Endothelial cell (in vitro differentiated cells): ENCODE measurements at regions not wholly inside any gene's neighbourhood (a gene's known extent, or its start where the extent isn't known, plus 50 kb on each side); places are given as distances from the start of the nearest gene placed in this dataset.
"Not testable (repeated sequence)": the region's sequence is repeated elsewhere in the genome, so short reads cannot be mapped to it uniquely, and the experiment has no call there.

Experiments
- DNase-seq: peaks from one replicate; pipeline ENCODE4 v3.0.0; 2021; ENCODE audit warnings: low spot score
- H3K27ac Mint-ChIP-seq: one replicate; pipeline ENCODE4 v1.8.0; 2021; ENCODE audit warnings: mixed read lengths, inconsistent platforms; ENCODE audit not compliant: unreplicated experiment
- H3K27me3 Mint-ChIP-seq: one replicate; pipeline ENCODE4 v1.8.0; 2021; ENCODE audit warnings: mild to moderate bottlenecking, moderate library complexity, mixed read lengths, inconsistent platforms; ENCODE audit not compliant: unreplicated experiment
- H3K36me3 Mint-ChIP-seq: one replicate; pipeline ENCODE4 v1.8.0; 2021; ENCODE audit warnings: mild to moderate bottlenecking, low read depth, mixed read lengths, inconsistent platforms; ENCODE audit not compliant: unreplicated experiment
- H3K4me1 Mint-ChIP-seq: one replicate; pipeline ENCODE4 v1.8.0; 2021; ENCODE audit warnings: mild to moderate bottlenecking, mixed read lengths, inconsistent platforms; ENCODE audit not compliant: unreplicated experiment
- H3K4me3 Mint-ChIP-seq: one replicate; pipeline ENCODE4 v1.8.0; 2021; ENCODE audit warnings: mild to moderate bottlenecking, mixed read lengths, inconsistent platforms; ENCODE audit not compliant: unreplicated experiment
- H3K9me3 Mint-ChIP-seq: one replicate; pipeline ENCODE4 v1.8.0; 2021; ENCODE audit warnings: mixed read lengths, inconsistent platforms; ENCODE audit not compliant: unreplicated experiment
- TF ChIP-seq, protein P1 (sequence below): fragments of 200-600 bp; sonication (generic); IDR thresholded peaks from one replicate; pipeline ENCODE4 v1.5.0; 2021; ENCODE audit warnings: antibody characterized with exemption; ENCODE audit not compliant: unreplicated experiment

DNA sequence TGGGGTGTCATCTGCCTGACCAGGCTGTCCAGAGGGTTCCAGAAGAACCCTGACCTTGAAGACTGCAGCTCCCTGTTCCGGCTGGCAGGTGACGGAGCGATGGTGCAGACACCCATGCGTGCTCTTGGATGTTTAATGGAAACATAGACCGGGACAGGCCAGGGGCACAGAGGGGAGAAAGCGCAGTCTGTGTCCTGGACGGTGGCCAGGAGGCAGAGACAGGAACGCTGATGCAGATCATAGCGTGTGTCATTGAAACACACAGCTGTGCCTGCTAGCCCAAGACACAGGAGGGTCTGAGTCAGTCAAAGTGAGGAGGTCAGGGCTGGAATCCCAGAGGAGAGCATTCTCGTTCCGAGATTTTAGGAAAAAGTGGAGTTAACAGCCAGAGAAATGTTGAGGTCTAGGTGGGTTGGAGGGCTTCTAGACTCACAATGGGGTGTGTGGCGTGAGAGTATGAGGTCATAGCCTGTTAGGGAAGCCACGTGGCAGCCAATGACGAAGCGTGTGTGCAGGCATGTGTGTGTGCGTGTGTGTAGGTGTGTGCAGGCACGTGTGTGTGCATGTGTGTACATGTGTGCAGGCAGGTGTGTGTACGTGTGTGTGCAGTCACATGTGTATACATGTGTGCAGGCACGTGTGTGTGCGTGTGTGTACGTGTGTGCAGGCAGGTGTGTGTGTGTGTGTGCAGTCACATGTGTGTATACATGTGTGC is 167.0 kb downstream of the ERMARD start:
- Mint-ChIP-seq H3K4me3 (no peak overlapping the region), H3K4me1 (peaks cover 8% of the 10 kb centered on the region), H3K27me3 (peaks cover 15% of the 10 kb centered on the region), H3K9me3 (no peaks in the 10 kb centered on the region), H3K27ac (peak overlapping the region; percentile 11), H3K36me3 (peaks cover 4% of the 10 kb centered on the region)
- no peak for DNase-seq
- TF ChIP-seq, protein P1, sequence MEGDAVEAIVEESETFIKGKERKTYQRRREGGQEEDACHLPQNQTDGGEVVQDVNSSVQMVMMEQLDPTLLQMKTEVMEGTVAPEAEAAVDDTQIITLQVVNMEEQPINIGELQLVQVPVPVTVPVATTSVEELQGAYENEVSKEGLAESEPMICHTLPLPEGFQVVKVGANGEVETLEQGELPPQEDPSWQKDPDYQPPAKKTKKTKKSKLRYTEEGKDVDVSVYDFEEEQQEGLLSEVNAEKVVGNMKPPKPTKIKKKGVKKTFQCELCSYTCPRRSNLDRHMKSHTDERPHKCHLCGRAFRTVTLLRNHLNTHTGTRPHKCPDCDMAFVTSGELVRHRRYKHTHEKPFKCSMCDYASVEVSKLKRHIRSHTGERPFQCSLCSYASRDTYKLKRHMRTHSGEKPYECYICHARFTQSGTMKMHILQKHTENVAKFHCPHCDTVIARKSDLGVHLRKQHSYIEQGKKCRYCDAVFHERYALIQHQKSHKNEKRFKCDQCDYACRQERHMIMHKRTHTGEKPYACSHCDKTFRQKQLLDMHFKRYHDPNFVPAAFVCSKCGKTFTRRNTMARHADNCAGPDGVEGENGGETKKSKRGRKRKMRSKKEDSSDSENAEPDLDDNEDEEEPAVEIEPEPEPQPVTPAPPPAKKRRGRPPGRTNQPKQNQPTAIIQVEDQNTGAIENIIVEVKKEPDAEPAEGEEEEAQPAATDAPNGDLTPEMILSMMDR, result no peak

DNA sequence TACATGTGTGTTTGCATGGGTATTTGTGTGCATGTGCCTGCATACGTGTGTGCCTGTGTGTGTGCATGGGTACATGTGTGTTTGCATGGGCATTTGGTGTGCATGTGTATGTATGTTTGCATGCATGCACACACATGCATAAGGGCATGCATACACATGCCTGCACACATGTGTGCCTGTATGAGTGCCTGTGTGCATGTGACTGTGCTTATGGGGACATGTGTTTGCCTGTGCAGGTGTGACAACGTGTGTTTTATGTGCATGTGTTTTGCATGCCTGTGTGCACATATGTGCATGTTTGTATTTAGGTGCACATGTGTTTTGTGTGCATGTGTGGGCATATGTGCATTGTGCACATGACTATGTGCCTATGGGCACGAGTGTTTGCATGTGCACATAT is 165.7 kb downstream of the ERMARD start:
- Mint-ChIP-seq H3K27ac (no peak overlapping the region), H3K27me3 (peaks cover 15% of the 10 kb centered on the region), H3K4me1 (peaks cover 8% of the 10 kb centered on the region), H3K36me3 (peaks cover 4% of the 10 kb centered on the region), H3K4me3 (no peak overlapping the region), H3K9me3 (no peaks in the 10 kb centered on the region)
- no peak for DNase-seq
- TF ChIP-seq, protein P1, result no peak

DNA sequence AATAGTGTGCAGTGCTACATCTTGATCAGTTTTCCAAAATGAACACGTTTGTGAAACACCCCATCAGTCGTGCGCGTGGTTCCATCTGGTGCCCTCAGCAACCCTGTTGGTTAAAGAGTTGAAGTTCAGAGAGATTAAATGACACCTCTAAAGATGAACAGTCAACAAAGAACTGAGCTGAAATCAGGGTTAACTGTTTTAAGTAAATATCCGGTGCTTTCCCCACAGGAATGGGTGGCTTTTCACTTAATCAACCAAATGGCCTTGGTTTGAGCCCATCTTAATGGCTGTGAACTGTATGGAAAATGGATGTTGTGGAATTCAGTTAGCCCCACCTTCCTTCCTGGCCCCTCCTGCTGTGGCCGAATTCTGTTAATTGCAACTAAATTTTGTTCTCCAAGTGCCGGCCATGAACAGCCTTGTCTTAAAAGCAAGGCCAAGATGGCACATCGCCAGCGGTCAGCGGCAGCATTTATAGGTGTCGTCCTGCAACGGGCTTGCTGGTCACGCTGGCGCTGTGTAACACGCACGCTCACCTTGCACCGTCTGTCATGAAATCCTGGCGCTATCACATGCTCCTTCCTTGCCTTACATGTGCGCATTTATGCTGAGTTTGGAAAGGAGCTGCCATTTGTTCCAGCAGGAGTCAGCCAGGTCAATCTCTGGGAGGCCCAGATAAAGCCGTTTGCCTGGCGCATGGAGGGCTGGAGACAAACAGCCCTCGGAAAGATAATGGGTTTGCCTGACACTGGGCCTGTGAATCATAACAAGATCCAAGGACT is 164.5 kb downstream of the ERMARD start:
- TF ChIP-seq, protein P1, result no peak
- Mint-ChIP-seq H3K27me3 (peaks cover 11% of the 10 kb centered on the region), H3K4me1 (peaks cover 8% of the 10 kb centered on the region), H3K27ac (no peak overlapping the region), H3K4me3 (no peak overlapping the region), H3K9me3 (no peaks in the 10 kb centered on the region), H3K36me3 (peaks cover 4% of the 10 kb centered on the region)
- no peak for DNase-seq

DNA sequence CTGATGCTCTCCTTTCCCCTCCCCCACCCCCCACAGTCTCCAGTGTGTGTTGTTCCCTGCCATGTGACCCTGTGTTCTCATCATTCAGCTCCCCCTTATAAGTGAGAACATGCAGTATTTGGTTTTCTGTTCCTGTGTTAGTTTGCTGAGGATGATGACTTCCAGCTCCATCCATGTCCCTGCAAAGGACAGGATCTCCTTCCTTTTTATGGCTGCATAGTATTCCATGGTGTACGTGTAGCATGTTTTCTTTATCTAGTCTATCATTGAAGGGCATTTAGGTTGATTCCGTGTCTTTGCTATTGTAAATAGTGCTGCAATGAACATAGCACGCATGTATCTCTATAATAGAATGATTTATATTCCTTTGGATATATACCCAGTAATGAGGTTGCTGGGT is 162.3 kb downstream of the ERMARD start:
- not testable (repeated sequence) for H3K4me1 Mint-ChIP-seq, DNase-seq, H3K4me3 Mint-ChIP-seq, H3K27ac Mint-ChIP-seq, H3K9me3 Mint-ChIP-seq, H3K27me3 Mint-ChIP-seq, H3K36me3 Mint-ChIP-seq

DNA sequence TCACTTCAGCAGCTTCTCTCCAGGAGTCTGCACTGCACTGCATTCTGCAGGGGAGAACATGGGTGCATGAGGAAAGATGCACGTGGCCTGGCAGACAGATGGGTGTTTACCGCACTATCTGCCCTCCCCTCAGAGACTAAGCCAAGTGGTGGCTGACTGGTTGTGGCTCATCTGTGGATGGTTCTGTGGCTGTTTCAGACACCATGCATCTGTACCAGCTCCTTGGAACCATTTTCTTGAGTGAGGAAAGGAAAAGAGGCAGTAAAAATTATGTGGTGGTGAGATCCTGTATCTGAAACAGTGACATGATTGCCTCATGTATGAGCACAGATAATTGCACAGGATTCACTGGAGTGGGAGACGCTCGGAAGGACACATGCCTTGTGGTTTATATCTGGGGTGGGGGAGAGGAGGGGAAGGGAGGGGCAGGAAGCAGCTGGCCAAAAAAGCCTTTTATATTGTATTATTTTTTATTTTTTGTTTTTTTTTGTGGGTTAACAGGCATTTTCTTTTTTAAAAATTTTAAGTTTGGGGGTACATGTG is 161.7 kb downstream of the ERMARD start:
- Mint-ChIP-seq H3K27ac (no peak overlapping the region), H3K4me3 (no peak overlapping the region), H3K4me1 (peaks cover 3% of the 10 kb centered on the region), H3K36me3 (no peaks in the 10 kb centered on the region), H3K9me3 (no peaks in the 10 kb centered on the region), H3K27me3 (peaks cover 5% of the 10 kb centered on the region)
- TF ChIP-seq, protein P1, result no peak
- no peak for DNase-seq
